Endothelial cell of umbilical vein (primary cell): ENCODE measurements at regions not wholly inside any gene's neighbourhood (a gene's known extent, or its start where the extent isn't known, plus 50 kb on each side); places are given as distances from the start of the nearest gene placed in this dataset.

Experiments used
- BruUV-seq: library from RNA; stranded (reverse); fragments of 400-500 nt; replicated peaks from 2 replicates; lab custom pipeline; 2021; lab: Mats Ljungman, UMichigan
- CTCF ChIA-PET: fragments of 300-600, 350-600 bp; sonication (Branson Sonifier 250); formaldehyde crosslinking; loops from one replicate; lab custom pipeline; 2021; ENCODE audit warnings: antibody characterized with exemption, inconsistent platforms; lab: Charles Lee
- POLR2A ChIA-PET: fragments of 300-600, 350-600 bp; sonication (Branson Sonifier 250); formaldehyde crosslinking; loops from one replicate; lab custom pipeline; 2021; ENCODE audit warnings: antibody characterized with exemption, inconsistent platforms; lab: Charles Lee
- DNase-seq: peaks from one replicate; pipeline ENCODE4 v3.0.0-alpha.2; 2011; ENCODE audit warnings: low read depth, low spot score
- FAIRE-seq: peaks from 2 replicates; lab custom pipeline; 2011; peaks lifted over from hg19 to GRCh38; lab: Jason Lieb, UNC
- H2AFZ ChIP-seq: 2 replicates; pipeline ENCODE4 v1.6.0; 2012; ENCODE audit warnings: low read depth, low read length, control low read depth, inconsistent platforms
- H3K27ac ChIP-seq: 2 replicates; pipeline ENCODE4 v1.5.1; 2011; ENCODE audit warnings: low read depth, mild to moderate bottlenecking, control low read depth, low read length, moderate library complexity; ENCODE audit not compliant: insufficient read depth
- H3K27me3 ChIP-seq, 2 experiments: 2 replicates each; pipeline versions ENCODE4 v1.6.0 to v1.6.1; 2011; ENCODE audit warnings: low read length in 2 of 2, mixed read lengths in 1 of 2; ENCODE audit not compliant: control insufficient read depth in 2 of 2, insufficient read depth in 2 of 2
- H3K36me3 ChIP-seq, 2 experiments: 2 replicates in 1 of 2; 3 replicates in 1 of 2; pipeline ENCODE4 v1.5.1; 2011; ENCODE audit warnings: low read length in 2 of 2, mild to moderate bottlenecking in 1 of 2, moderate library complexity in 1 of 2; ENCODE audit not compliant: control insufficient read depth in 2 of 2, insufficient read depth in 2 of 2; ENCODE audit errors: extremely low read depth in 1 of 2
- H3K4me1 ChIP-seq: 3 replicates; pipeline ENCODE4 v1.5.1; 2011; ENCODE audit warnings: mild to moderate bottlenecking, low read length; ENCODE audit not compliant: control insufficient read depth, insufficient read depth; ENCODE audit errors: extremely low read depth
- H3K4me2 ChIP-seq: 2 replicates; pipeline ENCODE4 v1.6.1; 2011; ENCODE audit warnings: low read length, control low read depth, mixed read lengths; ENCODE audit not compliant: insufficient read depth
- H3K4me3 ChIP-seq, 3 experiments: fragments of 200-600 bp in 1 of 3; sonication (generic), shearing (Covaris generic) in 1 of 3; replicated peaks in 1 of 3; 2 replicates each; pipeline ENCODE4 v1.5.1; 2011 to 2016; ENCODE audit warnings: control low read depth in 3 of 3, low read length in 3 of 3, mild to moderate bottlenecking in 2 of 3, inconsistent platforms in 1 of 3, low read depth in 1 of 3, moderate library complexity in 1 of 3; ENCODE audit not compliant: insufficient read depth in 1 of 3
- H3K79me2 ChIP-seq: 2 replicates; pipeline ENCODE4 v1.6.0; 2012; ENCODE audit warnings: low read length, inconsistent platforms; ENCODE audit not compliant: control insufficient read depth, insufficient read depth
- H3K9ac ChIP-seq: replicated peaks from 2 replicates; pipeline ENCODE3; 2011; ENCODE audit warnings: low read length, control low read depth; ENCODE audit not compliant: insufficient read depth; ENCODE audit errors: extremely low read depth
- H3K9me1 ChIP-seq: replicated peaks from 3 replicates; pipeline ENCODE4 v1.6.0; 2011; ENCODE audit warnings: mild to moderate bottlenecking, low read length; ENCODE audit not compliant: control insufficient read depth, insufficient read depth; ENCODE audit errors: extremely low read depth
- H3K9me3 ChIP-seq: replicated peaks from 2 replicates; pipeline ENCODE4 v1.5.1; 2012; ENCODE audit warnings: low read length, inconsistent platforms; ENCODE audit not compliant: control insufficient read depth, insufficient read depth
- H4K20me1 ChIP-seq: replicated peaks from 2 replicates; pipeline ENCODE3; 2011; ENCODE audit warnings: mild to moderate bottlenecking, low read length; ENCODE audit not compliant: control insufficient read depth, insufficient read depth; ENCODE audit errors: extremely low read depth
- CTCF ChIP-seq, 2 donors: IDR thresholded peaks; 1 replicate in 1 of 2; 2 replicates in 1 of 2; pipeline ENCODE4 v1.5.1; 2011; ENCODE audit warnings: low read length in 2 of 2, mild to moderate bottlenecking in 2 of 2, moderate library complexity in 2 of 2, control low read depth in 1 of 2, inconsistent platforms in 1 of 2, low read depth in 1 of 2; ENCODE audit not compliant: insufficient read depth in 1 of 2; ENCODE audit errors: extremely low read depth in 1 of 2
- EZH2 ChIP-seq: IDR thresholded peaks from 2 replicates; pipeline ENCODE4 v1.6.1; 2012; ENCODE audit warnings: borderline replicate concordance, low read depth, mild to moderate bottlenecking, moderate library complexity, low read length, inconsistent platforms; ENCODE audit not compliant: severe bottlenecking
- FOS ChIP-seq: IDR thresholded peaks from 2 replicates; pipeline ENCODE4 v1.6.1; 2011; ENCODE audit warnings: mild to moderate bottlenecking, low read length, moderate library complexity, borderline replicate concordance; ENCODE audit not compliant: insufficient read depth
- GATA2 ChIP-seq: IDR thresholded peaks from 2 replicates; pipeline ENCODE4 v1.7.0; 2011; ENCODE audit warnings: low read depth, mild to moderate bottlenecking, moderate library complexity, mixed read lengths, low read length; ENCODE audit not compliant: insufficient read length, insufficient read depth
- JUN ChIP-seq: IDR thresholded peaks from 2 replicates; pipeline ENCODE4 v1.6.1; 2011; ENCODE audit warnings: borderline replicate concordance, low read depth; ENCODE audit not compliant: insufficient read length, insufficient read depth
- MAX ChIP-seq: IDR thresholded peaks from 2 replicates; pipeline ENCODE4 v1.6.1; 2011; ENCODE audit not compliant: insufficient read depth, insufficient read length
- MYC ChIP-seq: IDR thresholded peaks from one replicate; pipeline ENCODE4 v1.6.1; 2011; ENCODE audit warnings: mild to moderate bottlenecking, low read depth, low read length
- POLR2A ChIP-seq: IDR thresholded peaks from 2 replicates; pipeline ENCODE4 v1.6.1; 2012; ENCODE audit warnings: low read depth, mild to moderate bottlenecking, control low read depth, low read length
- POLR2AphosphoS5 ChIP-seq: IDR thresholded peaks from 2 replicates; pipeline ENCODE4 v1.6.1; 2012; ENCODE audit warnings: low read depth, mild to moderate bottlenecking, control low read depth, low read length, moderate library complexity; ENCODE audit not compliant: insufficient read depth
- dilution Hi-C: fragments of 300-500 bp; cut with MboI; formaldehyde crosslinking; loops from one replicate; pipeline ENCODE4 v1.15.0; 2019; ENCODE audit warnings: low sequenced_read_pairs; ENCODE audit not compliant: extremely low pct_ligation_motif_present
- intact Hi-C: fragments of 100-400 bp; cut with micrococcal nuclease; formaldehyde crosslinking; loops from one replicate; pipeline ENCODE4 v1.10.0; 2022

- H3K36me3 ChIP-seq = no peaks in the 10 kb centered on the region
- H3K9me1 ChIP-seq = no peaks in the 10 kb centered on the region
- H3K9ac ChIP-seq = no peak overlapping the region
- H3K4me1 ChIP-seq = peaks cover 35% of the 10 kb centered on the region
- TF ChIP-seq JUN (peak; percentile 69), POLR2A (peak; percentile 50), MAX (no peak), CTCF (IDR thresholded peaks at IDR 0.05; ENCODE audit: extremely low read depth in 1 of 2, insufficient read depth in 1 of 2, low read depth in 1 of 2, low read length in 2 of 2) (no peak), GATA2 (peak; percentile 73), MYC (no peak), EZH2 (no peak), POLR2AphosphoS5 (peak; percentile 91), FOS (peak; percentile 37)
- H3K4me2 ChIP-seq = peak overlapping the region; percentile 72
- H3K27ac ChIP-seq = peak overlapping the region; percentile 72
- ChIA-PET CTCF (interaction anchor here (1.2 kb wide), 1 partner anchor 31 kb away, joined by 4 read pairs; no protein-coding TSS in a partner anchor), POLR2A (no interaction called here)
- no TSS peak for BruUV-seq
- H4K20me1 ChIP-seq = no peaks in the 10 kb centered on the region
- no peak overlapping the region for H2AFZ ChIP-seq
- peak overlapping the region in 1 of 3 experiments; percentile 3 for H3K4me3 ChIP-seq
- intact Hi-C loops (loop anchor here (1.0 kb wide), 1 partner anchor 27 kb away; no protein-coding TSS in a partner anchor), dilution Hi-C loops (no loop called here)
- DNase-seq (peak; percentile 88), FAIRE-seq (peak; percentile 94)
- no peaks in the 10 kb centered on the region for H3K79me2 ChIP-seq
- no peaks in the 10 kb centered on the region for H3K27me3 ChIP-seq
- no peaks in the 10 kb centered on the region for H3K9me3 ChIP-seq
These were observed 57.3 kb upstream of the RNF7 start for GRCh38 chr3:141680620-141681389.
